Esophagus (tissue), 2 donors: ENCODE measurements at regions not wholly inside any gene's neighbourhood (a gene's known extent, or its start where the extent isn't known, plus 50 kb on each side); places are given as distances from the start of the nearest gene placed in this dataset.

ENCODE experiments used
- H3K27ac ChIP-seq, 2 donors: one replicate each; pipeline ENCODE4 v1.5.1; 2013; ENCODE audit warnings: low read depth in 2 of 2, mild to moderate bottlenecking in 2 of 2, inconsistent platforms in 1 of 2, low read length in 1 of 2, moderate library complexity in 1 of 2
- H3K27me3 ChIP-seq, 2 donors: one replicate each; pipeline ENCODE4 v1.6.1; 2013; ENCODE audit warnings: low read length in 2 of 2, control low read depth in 1 of 2, mild to moderate bottlenecking in 1 of 2; ENCODE audit not compliant: insufficient read depth in 2 of 2, control insufficient read depth in 1 of 2
- H3K36me3 ChIP-seq, 2 donors: one replicate each; pipeline ENCODE4 v1.6.1; 2013; ENCODE audit warnings: low read length in 1 of 2; ENCODE audit not compliant: control insufficient read depth in 2 of 2, insufficient read depth in 2 of 2
- H3K4me1 ChIP-seq, 2 donors: one replicate each; pipeline ENCODE4 v1.6.1; 2013; ENCODE audit warnings: low read length in 1 of 2; ENCODE audit not compliant: control insufficient read depth in 2 of 2, insufficient read depth in 2 of 2
- H3K4me3 ChIP-seq, 2 donors: one replicate each; pipeline ENCODE4 v1.5.1; 2013; ENCODE audit warnings: low read length in 2 of 2, mild to moderate bottlenecking in 2 of 2, low read depth in 1 of 2, moderate library complexity in 1 of 2
- H3K9me3 ChIP-seq, 2 donors: one replicate each; pipeline ENCODE4 v1.6.1; 2013; ENCODE audit warnings: mild to moderate bottlenecking in 2 of 2, low read depth in 1 of 2, low read length in 1 of 2, moderate library complexity in 1 of 2; ENCODE audit not compliant: control insufficient read depth in 2 of 2, insufficient read depth in 1 of 2
- WGBS, 2 donors: extraction: QIAGEN DNeasy Blood & Tissue Kit; methylation state at CpG; one replicate each; pipeline ENCODE4 v1.1.7; 2013; 5-methylcytosine and 5-hydroxymethylcytosine counted together
- donor health status: healthy with polysubstance abuse.
- donor health status: Bipolar disorder and iron deficiency.

DNA sequence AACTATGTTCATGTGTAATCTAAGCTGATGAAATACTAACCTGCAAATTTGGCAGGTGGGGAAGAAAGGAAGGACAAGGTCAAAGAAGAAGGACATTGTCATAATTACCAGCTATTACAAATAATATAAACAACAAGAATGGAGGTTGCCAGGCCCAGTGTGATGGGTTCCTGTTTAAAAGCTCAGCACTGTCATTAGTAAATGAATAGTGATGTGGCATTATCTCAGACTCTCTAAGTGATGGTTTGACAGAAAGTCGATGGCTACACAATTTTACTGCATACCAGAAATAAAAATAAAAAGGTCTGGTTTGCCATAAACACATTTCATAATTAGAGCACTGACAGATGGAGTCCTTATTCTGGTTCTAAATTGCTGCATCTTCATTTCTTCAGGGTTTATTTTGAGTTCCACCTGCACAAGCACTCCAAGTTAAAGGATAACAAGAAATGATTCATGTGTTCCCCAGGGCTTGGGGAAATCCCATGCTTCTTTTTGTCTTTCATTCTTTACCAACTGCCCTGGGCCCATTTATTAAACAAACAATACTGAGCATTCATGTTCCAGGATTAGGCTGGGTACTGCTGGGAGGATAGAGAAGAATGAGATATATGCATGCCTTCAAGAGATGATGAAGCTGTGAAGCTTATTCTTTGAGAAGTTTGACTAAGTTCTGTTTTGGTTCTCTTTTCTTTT lies 367.8 kb upstream of the RASGEF1B start:
- Histone ChIP-seq H3K27me3 (no peaks in the 10 kb centered on the region), H3K4me3 (no peak overlapping the region), H3K27ac (no peak overlapping the region), H3K36me3 (no peaks in the 10 kb centered on the region), H3K9me3 (no peaks in the 10 kb centered on the region), H3K4me1 (no peaks in the 10 kb centered on the region)
- WGBS, 2 donors, result 31 to 51% methylated on average over 1 of the region's 1 CpG

DNA sequence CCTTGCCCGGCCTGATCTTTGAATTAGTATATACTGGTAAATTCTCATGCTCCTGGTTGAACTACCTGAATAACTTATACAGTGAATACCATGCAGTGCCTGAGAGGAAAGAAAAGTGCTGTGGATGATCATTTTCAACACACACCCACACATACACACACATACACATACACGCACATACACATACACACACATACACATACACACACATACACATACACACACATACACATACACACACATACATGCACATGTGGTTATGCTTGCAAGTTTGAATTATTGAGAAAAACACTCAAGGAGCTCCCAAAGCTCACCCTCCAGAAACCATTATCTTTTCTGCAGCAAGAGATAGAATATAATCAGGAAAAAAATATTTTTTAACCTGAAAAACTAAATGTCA lies 366.9 kb upstream of the RASGEF1B start:
- H3K27ac ChIP-seq, result no peak overlapping the region
- H3K4me1 ChIP-seq, result no peaks in the 10 kb centered on the region
- H3K4me3 ChIP-seq, result no peak overlapping the region
- H3K27me3 ChIP-seq, result no peaks in the 10 kb centered on the region
- 86 to 88% methylated on average over 2 of the region's 2 CpGs for WGBS, 2 donors
- H3K36me3 ChIP-seq, result no peaks in the 10 kb centered on the region
- no peaks in the 10 kb centered on the region for H3K9me3 ChIP-seq

DNA sequence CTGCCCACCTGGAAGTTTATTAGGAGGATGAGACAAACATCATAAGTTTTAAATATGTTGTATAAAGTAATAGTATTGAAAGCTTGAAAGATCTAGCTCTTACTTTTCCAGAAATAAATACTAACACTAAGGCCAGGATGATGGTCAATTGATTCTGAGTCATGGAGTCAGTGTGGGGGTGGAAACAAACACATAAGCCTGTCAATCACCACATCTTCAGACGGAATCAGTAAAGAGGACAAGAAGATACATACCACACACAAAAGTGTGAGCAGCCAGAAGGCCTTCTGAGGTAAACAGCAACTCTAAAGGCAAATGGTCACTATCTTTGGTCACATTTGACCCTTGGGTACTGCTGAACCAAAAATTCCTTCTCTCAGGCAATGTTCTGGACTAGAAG lies 365.0 kb upstream of the RASGEF1B start:
- Histone ChIP-seq H3K36me3 (no peaks in the 10 kb centered on the region), H3K27me3 (no peaks in the 10 kb centered on the region), H3K9me3 (no peaks in the 10 kb centered on the region), H3K4me1 (no peaks in the 10 kb centered on the region), H3K27ac (no peak overlapping the region), H3K4me3 (no peak overlapping the region)
- whole genome bisulfite sequencing, 2 donors, result 30 to 46% methylated on average over 1 of the region's 1 CpG

DNA sequence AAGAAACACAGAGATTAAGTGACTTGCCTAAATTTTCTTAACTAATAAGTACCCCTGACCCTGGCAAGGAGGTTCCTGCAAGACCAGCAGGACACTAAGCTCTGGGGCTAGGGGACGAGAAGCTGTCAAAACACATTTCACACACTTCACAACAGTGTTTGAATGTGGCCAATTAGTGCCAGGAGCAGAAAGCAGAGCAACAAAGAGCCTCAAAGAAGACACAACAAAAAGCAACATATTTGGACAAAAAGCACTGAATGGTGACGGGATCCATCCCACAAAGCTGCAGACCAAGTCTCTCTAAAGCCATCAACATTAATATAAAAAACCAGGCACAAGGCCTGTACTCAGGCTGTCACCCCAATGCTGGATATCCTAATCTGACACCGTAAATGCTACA lies 361.9 kb upstream of the RASGEF1B start:
- H3K9me3 ChIP-seq, result no peaks in the 10 kb centered on the region
- H3K27ac ChIP-seq, result no peak overlapping the region
- H3K36me3 ChIP-seq, result no peaks in the 10 kb centered on the region
- no peak overlapping the region for H3K4me3 ChIP-seq
- H3K27me3 ChIP-seq, result no peaks in the 10 kb centered on the region
- no peaks in the 10 kb centered on the region for H3K4me1 ChIP-seq
- 79 to 85% methylated on average over 3 of the region's 3 CpGs for WGBS, 2 donors

DNA sequence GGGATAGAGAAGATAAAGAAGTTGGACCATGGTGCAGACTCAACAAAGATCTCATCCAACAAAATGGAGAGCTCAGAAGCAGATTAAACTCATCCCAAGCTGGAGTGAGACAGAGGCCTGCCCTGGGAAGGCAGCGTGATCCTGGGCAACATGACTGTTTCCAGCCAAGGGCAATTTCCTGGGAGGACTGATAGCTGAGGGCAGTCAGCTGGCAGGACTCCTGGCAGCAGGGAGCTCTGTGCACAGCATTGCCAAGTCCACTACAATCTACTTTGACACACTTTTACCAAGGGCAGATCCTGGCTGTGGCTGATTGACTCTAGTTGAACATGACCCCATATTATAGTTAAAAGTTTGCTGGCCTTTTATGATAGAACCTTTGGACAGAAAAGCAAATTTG lies 357.3 kb upstream of the RASGEF1B start:
- WGBS, 2 donors, result 58 to 87% methylated on average over 1 of the region's 1 CpG
- H3K27me3 ChIP-seq, result no peaks in the 10 kb centered on the region
- H3K27ac ChIP-seq, result no peak overlapping the region

DNA sequence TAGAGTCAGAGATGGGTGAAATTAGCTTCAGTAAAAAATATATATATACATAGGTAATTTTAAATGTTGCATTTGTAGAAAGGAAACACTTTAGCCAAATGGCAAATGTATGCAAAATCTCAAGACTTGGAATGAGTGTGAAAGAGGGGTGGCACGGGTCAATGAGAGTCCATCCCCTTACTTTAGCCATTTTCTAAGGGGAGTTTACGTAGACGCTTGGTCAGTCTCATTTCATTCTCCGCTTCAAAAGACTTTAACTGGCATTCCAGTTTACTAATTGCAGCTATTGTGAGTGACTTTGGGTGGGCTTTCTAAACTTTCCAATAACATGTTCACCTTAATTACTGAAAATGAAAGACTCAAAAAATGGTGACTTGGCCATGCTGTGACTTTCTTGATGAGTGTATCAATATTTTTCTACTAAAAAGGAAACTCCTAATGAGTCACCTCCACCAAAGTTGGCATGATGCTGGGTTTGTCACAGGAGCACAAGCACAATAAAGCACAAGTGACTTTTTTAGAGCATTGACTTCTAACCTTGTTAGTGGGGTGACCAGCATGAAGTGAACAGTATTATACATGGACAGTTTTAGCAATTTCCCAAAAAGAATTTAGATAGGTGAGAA lies 356.0 kb upstream of the RASGEF1B start:
- no peak overlapping the region for H3K4me3 ChIP-seq
- H3K27me3 ChIP-seq, result no peaks in the 10 kb centered on the region
- H3K9me3 ChIP-seq, result no peaks in the 10 kb centered on the region
- H3K27ac ChIP-seq, result no peak overlapping the region
- WGBS, 2 donors, result 82 to 88% methylated on average over 4 of the region's 4 CpGs
- no peaks in the 10 kb centered on the region for H3K4me1 ChIP-seq
- H3K36me3 ChIP-seq, result no peaks in the 10 kb centered on the region

More for the DNA sequence above, 357.3 kb upstream of the RASGEF1B start:
- H3K4me3 ChIP-seq, result no peak overlapping the region
- H3K9me3 ChIP-seq, result no peaks in the 10 kb centered on the region
- no peaks in the 10 kb centered on the region for H3K36me3 ChIP-seq
- H3K4me1 ChIP-seq, result no peaks in the 10 kb centered on the region

DNA sequence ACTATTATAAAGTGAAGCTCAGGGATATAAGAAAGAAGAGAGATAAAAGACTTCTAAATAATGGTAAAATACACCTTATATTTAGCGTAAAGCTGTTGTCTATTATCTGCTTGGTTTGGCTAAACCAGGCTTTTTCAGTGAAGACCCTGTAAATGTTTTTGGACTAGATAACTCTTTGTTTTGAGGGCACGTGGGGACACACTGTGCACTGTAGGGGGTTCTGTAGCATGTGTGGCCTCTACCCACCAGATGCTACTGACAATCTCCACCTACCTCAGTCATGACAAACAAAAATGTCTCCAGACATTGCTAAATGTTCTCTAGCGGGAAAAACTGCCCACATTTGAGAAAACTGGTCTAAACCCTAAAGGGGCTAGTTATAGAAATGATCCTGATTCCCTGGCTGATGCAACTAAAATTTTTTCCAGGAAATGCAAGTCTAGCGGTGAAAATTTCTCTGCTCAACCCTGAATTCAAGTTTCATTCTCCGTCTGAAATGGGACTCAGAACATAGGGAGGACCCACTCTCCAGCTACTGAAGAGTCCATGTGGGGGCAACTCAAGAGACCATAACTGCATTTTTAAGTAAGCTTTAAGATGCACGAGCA lies 355.2 kb upstream of the RASGEF1B start:
- Histone ChIP-seq H3K9me3 (no peaks in the 10 kb centered on the region), H3K4me1 (no peaks in the 10 kb centered on the region), H3K4me3 (no peak overlapping the region), H3K27me3 (no peaks in the 10 kb centered on the region), H3K36me3 (no peaks in the 10 kb centered on the region), H3K27ac (no peak overlapping the region)
- 74 to 84% methylated on average over 6 of the region's 6 CpGs for WGBS, 2 donors

DNA sequence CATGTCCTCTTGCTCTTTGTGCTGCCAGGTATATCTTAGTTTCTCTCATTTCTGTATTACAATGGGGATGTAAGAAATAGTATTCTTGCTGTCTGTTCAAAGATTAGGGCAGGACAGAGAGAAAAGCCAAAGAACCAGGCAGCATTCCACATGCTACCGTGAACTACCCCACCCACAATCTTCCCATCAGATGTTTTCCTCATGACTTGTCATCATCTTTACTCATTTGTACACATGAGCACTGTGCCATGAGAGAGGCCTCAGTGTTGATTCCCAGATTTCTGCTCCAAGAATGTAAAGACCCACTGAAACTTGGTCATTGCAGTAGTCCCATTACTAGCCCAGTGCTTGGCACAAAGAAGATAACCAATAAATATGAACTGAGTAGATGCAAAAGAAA lies 354.6 kb upstream of the RASGEF1B start:
- 44 to 46% methylated on average over 1 of the region's 1 CpG for WGBS, 2 donors
- H3K9me3 ChIP-seq, result no peaks in the 10 kb centered on the region

DNA sequence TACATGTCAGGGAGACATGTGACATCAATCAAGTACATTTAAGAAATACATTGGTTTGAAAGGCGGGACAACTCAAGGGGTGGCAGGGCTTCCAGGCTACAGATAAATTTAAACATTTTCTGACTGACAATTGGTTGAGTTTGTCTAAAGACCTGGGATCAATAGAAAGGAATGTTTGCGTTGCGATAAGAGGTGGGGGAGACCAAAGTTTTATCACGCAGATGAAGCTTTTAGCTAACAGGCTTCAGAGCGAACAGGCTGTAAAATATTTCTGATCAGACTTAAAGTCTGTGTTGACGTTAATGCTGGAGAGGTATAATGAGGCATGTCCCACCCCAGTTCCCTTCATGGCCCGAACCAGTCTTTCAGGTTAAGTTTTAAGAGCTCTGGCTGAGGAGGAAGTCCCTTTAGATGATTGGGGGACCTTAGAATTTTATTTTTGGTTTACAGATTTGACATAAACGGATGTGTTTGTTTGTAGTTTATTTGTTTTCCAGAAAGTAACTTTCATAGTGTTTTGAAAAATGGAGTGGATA lies 346.7 kb upstream of the RASGEF1B start:
- Histone ChIP-seq H3K9me3 (no peaks in the 10 kb centered on the region), H3K36me3 (no peaks in the 10 kb centered on the region), H3K27ac (no peak overlapping the region), H3K27me3 (no peaks in the 10 kb centered on the region), H3K4me3 (no peak overlapping the region), H3K4me1 (no peaks in the 10 kb centered on the region)
- 56 to 72% methylated on average over 8 of the region's 8 CpGs for WGBS, 2 donors

More for the DNA sequence above, 354.6 kb upstream of the RASGEF1B start:
- no peaks in the 10 kb centered on the region for H3K4me1 ChIP-seq
- H3K27ac ChIP-seq, result no peak overlapping the region
- no peaks in the 10 kb centered on the region for H3K36me3 ChIP-seq
- no peak overlapping the region for H3K4me3 ChIP-seq
- no peaks in the 10 kb centered on the region for H3K27me3 ChIP-seq
